Adrenal gland (tissue), 5 donors: ENCODE measurements at regions not wholly inside any gene's neighbourhood (a gene's known extent, or its start where the extent isn't known, plus 50 kb on each side); places are given as distances from the start of the nearest gene placed in this dataset.

Source experiments
- CTCF ChIP-seq, 6 experiments: fragments of 450-650 bp in 4 of 6; fragments of 200-600 bp in 2 of 6; sonication (generic) in 1 of 6; IDR thresholded peaks; 1 replicate in 5 of 6; 2 replicates in 1 of 6; pipeline versions ENCODE4 v1.5.1 to v1.8.0; 2016 to 2021; ENCODE audit warnings: antibody characterized with exemption in 6 of 6, mild to moderate bottlenecking in 2 of 6, moderate library complexity in 1 of 6
- POLR2A ChIP-seq, 2 donors: fragments of 450-650 bp; IDR thresholded peaks; one replicate each; pipeline ENCODE4 v1.6.1; 2017; ENCODE audit warnings: antibody characterized with exemption in 2 of 2, mild to moderate bottlenecking in 2 of 2, moderate library complexity in 1 of 2
- donor health status: DM: no; HTN: no; CAD: no.

- TF ChIP-seq POLR2A (IDR thresholded peaks at IDR 0.05) = no peak
- no peak for TF ChIP-seq CTCF (IDR thresholded peaks at IDR 0.05)
These were observed 151.0 kb downstream of the VCX3A start for GRCh38 chrX:6383917-6384316.
